HUDEP-2 (cell line): ENCODE measurements at regions not wholly inside any gene's neighbourhood (a gene's known extent, or its start where the extent isn't known, plus 50 kb on each side); places are given as distances from the start of the nearest gene placed in this dataset.

Source experiments
- DNase-seq, 76 experiments: peaks; one replicate each; lab custom pipeline; 2025; ENCODE audit not compliant: unreplicated experiment in 76 of 76; lab: John Stamatoyannopoulos, UW

DNA sequence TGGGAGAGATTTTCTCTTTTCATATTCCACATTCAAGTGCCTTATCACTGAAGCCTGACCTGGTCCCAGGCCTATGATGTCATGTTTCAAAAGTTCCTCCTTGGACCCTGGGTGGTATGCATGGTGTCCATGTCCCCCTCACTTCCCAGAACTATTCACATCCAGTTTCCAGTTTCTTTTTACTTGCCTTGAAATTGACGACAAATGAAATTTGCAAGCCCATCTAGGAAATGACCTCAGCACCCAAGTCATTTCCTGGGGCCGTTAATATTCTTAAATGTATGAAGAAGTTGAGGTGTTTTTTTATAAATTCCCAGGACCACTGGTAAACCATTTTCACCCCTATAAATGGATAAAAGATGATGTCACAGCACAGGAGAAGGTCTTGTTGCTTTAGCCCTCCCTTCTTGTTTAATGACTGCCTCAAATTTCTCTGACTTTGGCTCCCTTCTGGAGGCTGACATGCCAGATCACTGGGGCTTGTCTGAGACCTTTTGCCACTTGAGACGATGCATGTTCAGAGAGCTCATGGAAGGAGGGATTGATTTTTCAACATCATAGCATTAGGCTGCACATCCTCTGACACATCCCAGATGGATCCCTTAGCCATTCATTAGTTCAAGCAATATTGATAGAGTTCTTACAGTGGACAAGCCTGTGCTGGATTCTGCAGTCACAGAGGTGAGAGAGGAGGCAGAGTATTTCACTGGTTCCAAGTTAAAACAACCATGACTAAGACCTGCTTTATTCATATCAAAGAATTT, 221.3 kb downstream of the PLPP3 start:
- DNase-seq: no peak

DNA sequence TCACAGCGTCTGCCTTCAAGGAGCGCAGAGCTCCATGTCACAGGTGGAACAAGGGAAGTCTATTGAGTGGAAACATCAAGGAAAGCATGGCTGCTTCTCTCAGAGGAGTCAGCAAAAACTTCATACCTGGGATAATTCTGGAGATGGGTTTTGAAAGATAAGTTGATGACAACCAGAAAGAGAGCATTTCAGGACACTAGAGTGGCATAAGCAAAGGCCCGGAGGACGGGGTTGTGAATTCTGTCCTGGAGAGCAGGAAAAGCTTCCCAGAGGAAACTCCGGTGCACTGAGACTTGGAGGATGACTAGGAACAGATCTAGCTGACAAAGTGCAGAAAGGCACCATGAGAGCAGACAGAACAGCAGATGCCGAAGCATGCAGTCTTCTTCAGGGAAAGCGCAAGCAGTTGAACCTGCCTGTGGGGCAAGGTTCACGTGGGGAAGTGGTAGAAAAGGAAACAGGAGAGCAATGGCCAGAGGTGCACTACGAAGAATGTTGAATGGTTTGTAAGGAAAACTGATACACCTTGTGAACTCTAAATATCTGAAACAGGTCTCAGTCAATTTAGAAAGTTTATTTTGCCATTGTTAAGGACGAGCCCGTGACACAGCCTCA, 222.9 kb downstream of the PLPP3 start:
- DNase-seq: no peak

DNA sequence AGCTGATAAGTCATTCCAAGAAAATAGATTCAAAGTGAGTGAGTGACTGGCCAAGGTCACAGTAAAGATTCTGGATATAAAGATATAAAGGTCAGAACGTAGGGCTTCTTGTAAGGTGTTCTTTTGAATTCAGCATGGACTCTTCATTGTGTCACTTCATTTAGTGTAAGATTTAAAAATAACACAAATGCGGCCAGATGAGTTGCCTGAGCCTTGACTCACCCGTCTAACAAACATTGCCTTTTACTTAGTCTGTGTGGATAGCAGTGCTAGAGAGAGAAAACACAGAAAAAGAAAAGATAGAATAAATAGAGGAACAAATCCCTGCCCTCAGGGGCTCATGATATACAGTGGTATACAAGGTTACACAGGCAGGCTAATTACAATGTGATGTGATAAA, 223.4 kb downstream of the PLPP3 start:
- DNase-seq: no peak

DNA sequence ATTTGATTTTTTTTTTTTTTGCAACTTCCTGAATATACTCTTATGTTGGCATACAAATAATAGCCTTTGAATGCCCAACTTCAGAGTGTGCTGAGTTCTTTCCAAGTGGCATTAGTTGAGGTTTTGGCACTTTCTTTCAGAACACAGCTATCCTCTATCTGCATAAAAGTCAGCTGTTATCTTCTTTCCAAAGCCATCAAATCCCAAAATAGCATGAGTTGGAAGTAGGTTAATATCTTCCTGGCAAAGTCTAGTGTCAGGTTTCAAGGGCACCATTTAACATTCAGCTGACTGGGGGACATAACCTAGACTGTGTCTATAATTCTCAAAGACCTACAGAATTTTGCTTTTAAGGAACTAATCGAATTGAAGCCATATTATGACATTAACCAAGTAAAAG, 223.9 kb downstream of the PLPP3 start:
- no peak for DNase-seq

DNA sequence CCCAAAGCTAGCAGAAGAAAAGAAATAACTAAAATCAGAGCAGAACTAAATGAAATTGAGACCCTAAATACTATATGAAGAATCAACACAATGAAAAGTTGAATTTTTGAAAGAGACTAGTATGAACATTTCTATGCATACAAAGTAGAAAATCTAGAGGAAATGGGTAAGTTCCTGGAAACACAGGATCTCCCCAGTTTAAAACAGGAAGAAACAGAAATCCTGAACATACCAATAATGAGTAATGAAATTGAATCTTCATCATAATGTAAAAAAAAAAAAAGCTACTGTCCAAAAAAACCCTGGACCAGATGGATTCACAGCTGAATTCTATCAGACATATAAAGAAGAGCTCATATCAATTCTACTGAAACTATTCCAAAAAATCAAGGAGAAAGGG, 233.5 kb downstream of the PLPP3 start:
- no peak for DNase-seq

DNA sequence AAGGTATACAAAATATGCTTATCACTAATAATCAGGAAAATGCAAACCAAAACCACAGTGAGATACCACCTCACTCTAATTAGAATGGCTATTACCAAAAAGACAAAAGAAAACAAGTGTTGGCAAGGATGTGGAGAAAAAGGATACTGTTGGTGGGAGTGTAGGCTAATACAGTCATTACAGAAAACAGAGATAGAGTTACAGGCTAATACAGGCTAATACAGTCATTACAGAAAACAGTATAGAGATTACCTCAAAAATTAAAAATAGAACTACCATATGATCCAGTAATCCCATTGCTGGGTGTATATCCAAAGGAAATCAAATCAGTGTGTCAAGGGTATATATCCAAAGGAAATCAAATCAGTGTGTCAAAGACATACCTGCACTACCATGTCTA, 238.4 kb downstream of the PLPP3 start:
- DNase-seq: no peak

DNA sequence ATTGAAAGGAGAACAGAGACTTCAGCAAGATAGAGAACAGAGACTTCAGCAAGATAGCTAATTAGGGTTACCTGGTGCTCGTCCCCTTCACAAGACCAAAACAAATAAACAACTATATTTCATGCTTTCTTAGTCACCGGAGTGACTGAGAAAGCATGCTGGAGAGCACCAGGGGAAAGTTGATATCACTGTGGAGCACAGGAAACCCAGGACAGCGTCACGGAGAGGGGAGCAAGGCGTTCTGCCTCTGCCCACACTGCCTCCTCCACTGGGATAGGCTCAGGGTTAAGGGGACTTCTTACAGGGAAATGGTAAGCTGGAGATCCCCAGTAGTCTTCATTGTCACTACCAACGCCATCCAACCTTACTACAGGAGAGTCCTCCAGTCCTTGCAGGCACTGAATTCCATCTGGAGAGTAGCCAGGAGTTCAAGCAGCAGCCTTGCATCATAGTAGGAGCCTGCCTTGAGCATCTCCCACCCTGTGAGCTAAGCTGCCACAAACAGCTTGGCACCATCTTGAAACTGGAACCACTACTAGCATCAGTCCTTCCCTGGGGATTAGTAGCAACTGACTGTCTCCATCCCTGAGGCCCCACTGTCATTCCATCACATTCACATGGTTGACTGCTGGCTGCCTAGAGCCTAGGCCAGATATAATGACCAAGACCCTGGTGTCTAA, 239.4 kb downstream of the PLPP3 start:
- DNase-seq: no peak

DNA sequence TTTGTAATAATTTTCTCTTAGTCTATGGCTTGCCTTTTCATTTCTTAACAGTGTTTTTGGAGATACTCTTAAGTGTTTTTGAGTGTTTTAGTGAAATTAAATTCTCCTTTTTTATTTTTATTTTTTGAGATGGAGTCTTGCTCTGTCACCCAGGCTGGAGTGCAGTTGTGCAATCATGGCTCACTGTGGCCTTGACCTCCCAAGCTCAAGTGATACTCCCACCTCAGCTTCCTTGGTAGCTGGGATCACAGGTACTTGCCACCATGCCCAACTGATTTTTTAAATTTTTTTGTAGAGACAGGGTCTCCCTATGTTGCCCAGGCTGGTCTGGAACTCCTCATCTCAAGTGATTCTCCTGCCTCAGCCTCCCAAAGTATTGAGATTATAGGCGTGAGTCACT, 240.3 kb downstream of the PLPP3 start:
- no peak for DNase-seq

DNA sequence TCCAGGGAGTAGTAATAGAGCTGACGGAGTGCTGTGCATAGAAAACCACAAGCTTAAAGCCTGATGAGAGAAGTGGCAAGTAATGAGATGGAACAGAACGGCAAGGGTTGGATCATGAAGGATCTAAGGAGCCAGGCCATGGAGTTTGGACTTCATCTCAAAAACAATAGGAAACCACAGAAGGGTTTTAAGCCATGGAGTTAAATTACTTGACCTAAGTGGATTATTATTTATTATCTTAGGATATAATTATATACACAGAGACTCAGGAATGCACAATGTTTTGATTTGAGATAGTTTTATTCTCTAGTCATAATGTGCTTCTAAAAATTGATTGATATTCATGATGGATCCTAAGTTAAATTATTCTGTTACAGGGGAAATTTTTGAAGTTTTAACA, 242.4 kb downstream of the PLPP3 start:
- no peak for DNase-seq

DNA sequence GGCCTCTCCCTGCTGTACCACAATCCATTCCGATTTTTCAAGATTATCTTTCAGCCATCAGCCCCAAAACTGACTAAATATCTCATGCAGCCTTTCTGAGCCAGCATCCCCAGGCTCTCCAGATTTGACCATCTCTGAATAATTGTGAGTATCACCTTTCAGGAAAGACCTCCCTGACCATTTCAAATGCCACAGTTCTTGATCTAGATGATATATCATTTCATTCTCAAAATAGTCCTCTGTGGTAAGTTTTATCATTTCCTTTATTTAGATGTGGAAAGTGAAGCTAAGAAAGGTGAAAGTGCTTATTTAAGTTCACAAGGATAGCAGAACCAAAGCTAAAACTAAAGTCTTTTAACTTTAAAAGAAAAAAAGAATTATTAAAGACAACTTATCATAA, 244.0 kb downstream of the PLPP3 start:
- DNase-seq: no peak

DNA sequence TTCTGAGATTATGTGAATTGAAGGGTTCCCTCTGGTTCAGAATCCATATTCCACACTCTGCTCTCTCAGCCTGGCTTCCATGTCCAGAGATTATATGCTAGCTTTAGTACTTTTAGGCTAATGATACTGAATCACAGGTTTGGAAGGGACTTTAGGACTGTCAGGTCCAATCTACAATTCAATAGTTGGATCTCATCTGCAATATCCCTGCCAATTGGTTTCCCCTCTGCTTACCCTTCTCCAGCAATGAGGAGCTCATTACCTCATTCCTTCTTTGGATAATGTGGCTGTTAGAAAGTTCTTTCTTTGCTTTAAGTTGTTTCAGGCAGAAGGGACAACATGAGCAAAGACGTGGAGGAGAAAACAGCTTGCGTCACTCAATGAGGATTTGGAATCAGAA, 245.3 kb downstream of the PLPP3 start:
- no peak for DNase-seq

DNA sequence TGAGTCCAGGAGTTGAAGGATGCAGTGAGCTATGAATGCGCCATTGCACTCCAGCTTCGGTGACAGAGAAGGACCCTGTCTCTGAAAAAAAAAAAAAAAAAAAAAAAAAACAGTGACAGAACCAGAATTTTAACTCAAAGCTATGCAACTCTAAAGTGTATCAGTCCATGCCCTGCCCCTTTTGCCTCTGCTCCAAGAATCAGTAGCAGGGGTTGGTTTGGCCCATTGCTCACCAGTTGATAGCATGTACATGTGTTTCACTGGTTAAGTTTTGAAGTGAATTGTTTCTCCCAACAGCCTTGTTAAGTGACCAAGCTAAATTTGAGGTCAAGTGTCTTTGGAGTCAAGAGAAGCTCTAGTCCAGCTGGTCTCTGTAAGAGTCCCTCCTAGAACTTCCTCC, 245.9 kb downstream of the PLPP3 start:
- DNase-seq: no peak

DNA sequence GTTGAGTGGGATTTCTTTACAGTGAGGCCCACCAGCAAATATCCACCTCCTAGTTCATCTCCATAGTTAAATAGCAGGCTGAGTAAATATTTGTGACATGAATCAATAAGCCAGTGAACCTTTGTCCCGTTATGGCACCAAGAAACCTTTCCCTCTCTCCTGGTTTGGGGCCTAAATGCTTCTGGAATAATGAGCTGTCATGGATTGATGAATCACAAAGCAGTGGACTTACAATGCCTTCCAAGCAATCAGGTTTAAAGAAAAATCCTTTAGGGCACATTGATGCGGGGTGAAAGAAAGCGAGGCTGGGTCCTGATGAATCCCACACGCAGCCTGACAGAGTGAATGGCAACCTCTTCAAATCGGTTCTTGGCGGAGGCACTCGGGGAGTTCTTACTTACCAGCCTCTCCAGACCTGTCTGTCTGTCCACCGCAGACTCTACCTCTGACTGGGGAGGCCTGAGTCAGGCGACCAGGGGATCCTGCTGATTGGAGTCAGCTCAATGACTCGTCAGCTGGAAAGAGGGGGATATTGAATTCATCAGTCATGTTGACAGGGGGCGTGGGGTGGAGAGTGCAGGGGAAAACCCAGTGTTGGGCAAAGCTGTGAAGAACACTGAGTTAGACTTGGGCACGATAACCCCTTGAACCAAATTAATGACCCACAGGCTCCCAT, 247.3 kb downstream of the PLPP3 start:
- no peak for DNase-seq

DNA sequence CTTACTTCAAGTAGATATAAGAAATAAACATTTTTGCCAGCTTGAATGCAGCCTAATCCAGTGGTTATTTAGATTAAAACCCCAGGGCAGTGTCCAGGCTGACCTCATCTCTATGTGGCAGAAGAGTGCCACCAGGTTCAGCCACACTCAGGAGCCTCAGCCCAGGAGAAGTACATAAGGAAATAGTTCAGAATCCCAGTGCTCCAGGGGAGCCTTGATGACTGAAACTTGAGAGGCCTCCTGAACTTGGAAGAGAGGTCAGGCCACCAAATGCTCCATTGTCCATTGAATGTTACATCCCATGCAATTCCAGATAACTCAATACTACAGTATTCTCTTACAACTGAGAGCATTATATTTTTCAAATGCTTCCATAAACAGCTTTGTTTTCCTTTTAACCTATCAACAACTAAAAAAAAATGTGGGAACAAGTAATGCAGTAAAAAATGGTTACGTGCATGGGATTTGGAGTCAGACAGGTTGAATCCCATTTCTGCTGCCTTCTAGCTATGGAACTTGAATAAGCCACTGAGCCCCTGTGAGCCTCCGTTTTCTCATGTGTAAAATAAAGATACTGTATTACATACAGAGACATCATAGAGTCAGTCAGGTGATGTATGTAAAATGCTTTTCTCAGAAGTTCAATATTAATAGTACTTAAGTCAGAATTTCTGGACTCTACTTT, 248.0 kb downstream of the PLPP3 start:
- no peak for DNase-seq

DNA sequence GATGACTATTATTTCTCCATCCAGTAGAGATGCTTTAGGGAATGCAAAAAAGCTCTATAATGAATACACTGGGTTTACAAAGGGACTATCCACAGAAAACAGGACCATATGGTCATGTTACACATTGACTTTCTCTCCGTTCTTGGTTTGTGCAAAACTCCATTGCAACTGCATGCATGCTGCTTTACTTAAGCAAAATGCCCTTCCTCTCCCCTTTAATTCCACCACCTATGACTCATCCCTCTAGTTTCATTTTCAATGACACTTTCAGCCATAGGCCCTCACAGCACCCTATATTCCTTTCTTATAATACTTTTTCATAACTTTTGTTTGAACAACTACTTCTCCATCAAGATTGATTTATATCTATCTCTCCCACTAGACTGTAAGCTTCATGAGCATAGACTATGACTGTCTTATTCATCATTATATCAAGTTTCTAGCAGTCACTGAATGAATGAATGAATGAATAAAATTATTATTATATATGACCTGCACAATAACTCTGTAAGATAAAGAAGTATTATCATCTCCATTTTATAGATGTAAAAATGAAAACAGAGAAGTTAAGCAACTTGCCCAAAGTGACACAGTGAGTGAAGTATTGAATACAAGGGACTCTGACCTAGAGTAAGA, 248.9 kb downstream of the PLPP3 start:
- no peak for DNase-seq

DNA sequence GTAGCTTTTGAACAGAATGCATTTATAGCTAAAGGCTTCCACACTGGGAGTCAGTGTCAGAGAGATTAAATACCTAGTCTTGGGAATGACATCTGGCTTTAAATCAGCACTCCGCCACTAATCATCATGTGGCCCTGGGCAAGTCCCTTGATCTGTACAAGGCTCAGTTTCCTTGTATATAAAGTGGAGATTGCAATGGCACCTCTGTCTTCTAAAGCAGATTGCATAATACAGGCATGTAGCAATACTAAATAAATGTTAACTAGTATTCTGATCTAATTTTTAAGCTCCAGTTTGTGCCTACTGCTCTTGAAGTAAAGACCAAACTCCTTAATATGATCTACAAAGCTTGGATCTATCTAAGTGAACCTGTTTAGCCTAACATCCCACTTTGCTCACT, 249.4 kb downstream of the PLPP3 start:
- no peak for DNase-seq

DNA sequence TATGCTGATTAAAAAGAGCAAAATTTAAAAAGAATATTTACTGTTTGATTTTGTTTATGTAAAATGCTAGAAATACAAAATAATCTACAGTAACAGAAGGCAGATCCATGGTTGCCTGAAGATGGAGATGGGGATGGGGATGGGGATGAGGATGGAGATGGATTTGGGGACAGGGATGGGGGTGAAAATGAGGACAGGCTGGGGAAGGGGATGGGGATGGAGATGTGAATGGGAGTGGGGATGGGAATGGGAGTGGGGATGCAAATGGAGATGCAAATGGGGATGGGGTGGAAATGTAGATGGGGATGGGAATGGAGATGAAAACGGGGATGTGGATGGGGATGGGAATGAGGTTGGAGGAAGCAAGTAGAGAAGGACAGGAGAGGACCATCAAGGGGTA, 252.2 kb downstream of the PLPP3 start:
- DNase-seq: no peak

DNA sequence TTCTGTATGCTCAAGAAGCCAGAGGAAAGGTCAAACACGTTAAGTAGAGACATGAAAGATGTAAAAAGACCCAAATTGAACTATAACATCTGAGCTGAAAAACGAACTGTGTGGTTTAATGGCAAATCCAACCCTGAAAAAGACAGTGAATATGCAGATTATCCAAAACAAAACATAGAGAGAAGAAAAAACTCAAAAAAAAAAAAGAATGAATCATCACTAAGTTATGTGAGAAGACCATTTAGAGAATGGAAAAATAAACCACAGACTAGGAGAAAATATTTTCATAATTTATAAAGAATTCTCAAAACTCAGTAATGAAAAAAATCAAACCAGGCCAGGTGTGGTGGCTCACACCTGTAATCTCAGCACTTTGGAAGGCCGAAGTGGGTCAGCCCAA, 253.3 kb downstream of the PLPP3 start:
- no peak for DNase-seq

DNA sequence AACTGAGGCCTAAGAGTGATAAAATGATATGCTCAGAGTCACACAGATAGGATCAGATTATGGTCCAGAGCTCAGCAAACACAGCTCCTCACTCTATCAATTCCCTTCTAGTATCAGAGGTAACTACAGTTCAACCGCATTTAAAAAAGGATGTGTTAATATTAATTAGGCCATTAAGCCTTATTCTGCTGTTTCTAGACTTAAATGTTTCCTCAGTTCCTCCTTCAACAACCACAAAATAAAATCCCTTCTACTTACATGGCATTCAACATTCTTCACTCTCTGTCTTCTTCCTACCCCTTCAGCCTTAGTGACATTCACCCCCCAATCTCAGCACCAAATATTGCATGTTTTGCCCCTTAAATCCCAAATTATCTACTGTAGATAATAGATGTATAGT, 254.9 kb downstream of the PLPP3 start:
- no peak for DNase-seq

DNA sequence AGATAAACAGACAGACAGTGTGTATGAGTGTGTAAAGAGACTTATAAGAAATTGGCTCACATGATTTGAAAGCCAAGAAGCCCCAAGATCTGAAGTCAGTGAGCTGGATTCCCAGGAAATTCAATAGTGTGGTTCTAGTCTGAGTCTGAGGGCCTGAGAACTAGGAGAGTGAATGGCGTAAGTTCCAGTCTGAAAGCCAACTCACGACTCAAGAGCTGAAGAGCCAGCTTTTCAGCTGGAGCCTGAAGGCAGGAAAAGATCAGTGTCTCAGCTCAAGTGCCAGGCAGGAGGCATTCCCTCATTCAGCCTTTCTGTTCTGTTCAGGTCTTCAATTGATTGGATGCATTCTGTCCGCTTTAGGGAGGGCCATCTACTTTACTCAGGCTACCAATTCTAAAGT, 257.2 kb downstream of the PLPP3 start:
- no peak for DNase-seq

DNA sequence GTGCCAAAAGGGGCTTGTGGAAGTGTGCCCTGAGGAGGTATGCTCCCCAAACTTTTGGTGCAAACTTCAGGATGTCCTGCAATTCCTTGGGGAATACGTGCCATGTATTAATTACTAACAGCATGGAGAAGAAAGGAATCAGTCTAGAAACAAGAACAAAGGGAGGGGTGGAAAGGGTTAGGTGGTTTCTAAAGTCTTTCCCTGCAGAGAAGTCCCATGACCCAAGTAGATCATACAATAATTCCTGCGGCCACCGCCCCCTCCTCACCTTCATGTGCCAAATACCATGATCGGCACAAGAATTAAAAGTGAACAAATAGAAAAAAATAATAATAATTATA, 258.2 kb downstream of the PLPP3 start:
- DNase-seq: no peak
